H9 (cell line): ENCODE measurements at regions not wholly inside any gene's neighbourhood (a gene's known extent, or its start where the extent isn't known, plus 50 kb on each side); places are given as distances from the start of the nearest gene placed in this dataset.

ENCODE experiments used
- DNase-seq: peaks from one replicate; pipeline ENCODE4 v3.0.0-alpha.2; 2017
- H2AFZ ChIP-seq: one replicate; pipeline ENCODE4 v1.6.1; 2013; ENCODE audit warnings: mild to moderate bottlenecking, low read length, control low read depth, moderate library complexity
- H2AK5ac ChIP-seq: 2 replicates; pipeline ENCODE4 v1.6.1; 2013; ENCODE audit warnings: low read length, control low read depth, mixed read lengths; ENCODE audit not compliant: insufficient read length
- H2BK120ac ChIP-seq: one replicate; pipeline ENCODE4 v1.6.1; 2013; ENCODE audit warnings: low read depth, mild to moderate bottlenecking, low read length, control low read depth, inconsistent platforms; ENCODE audit not compliant: poor library complexity, severe bottlenecking
- H2BK12ac ChIP-seq: 2 replicates; pipeline ENCODE4 v1.6.1; 2013; ENCODE audit warnings: low read length, control low read depth, mixed read lengths, low read depth; ENCODE audit not compliant: insufficient read length
- H2BK15ac ChIP-seq: 2 replicates; pipeline ENCODE4 v1.6.1; 2013; ENCODE audit warnings: low read depth, low read length, control low read depth
- H2BK20ac ChIP-seq: one replicate; pipeline ENCODE4 v1.6.1; 2013; ENCODE audit warnings: low read depth, mild to moderate bottlenecking, low read length, control low read depth, inconsistent platforms; ENCODE audit not compliant: poor library complexity, severe bottlenecking
- H2BK5ac ChIP-seq: 2 replicates; pipeline ENCODE4 v1.6.1; 2013; ENCODE audit warnings: low read length, control low read depth, mixed read lengths; ENCODE audit not compliant: insufficient read length
- H3K14ac ChIP-seq: 2 replicates; pipeline ENCODE4 v1.6.1; 2013; ENCODE audit warnings: low read length, control low read depth; ENCODE audit not compliant: insufficient read depth
- H3K18ac ChIP-seq: 2 replicates; pipeline ENCODE4 v1.6.1; 2013; ENCODE audit warnings: low read depth, mild to moderate bottlenecking, mixed read lengths, low read length, control low read depth; ENCODE audit not compliant: insufficient read length
- H3K23ac ChIP-seq: 2 replicates; pipeline ENCODE4 v1.6.1; 2013; ENCODE audit warnings: low read length, control low read depth, mixed read lengths, low read depth; ENCODE audit not compliant: insufficient read length
- H3K23me2 ChIP-seq: 2 replicates; pipeline ENCODE4 v1.6.1; 2013; ENCODE audit warnings: low read depth, mild to moderate bottlenecking, mixed read lengths, low read length, control low read depth; ENCODE audit not compliant: insufficient read length, poor library complexity, severe bottlenecking
- H3K27ac ChIP-seq: 2 replicates; pipeline ENCODE4 v1.5.1; 2013; ENCODE audit warnings: low read length, control low read depth, mixed read lengths, low read depth; ENCODE audit not compliant: insufficient read length
- H3K27me3 ChIP-seq: 2 replicates; pipeline ENCODE4 v1.6.1; 2013; ENCODE audit warnings: low read length, control low read depth, inconsistent platforms; ENCODE audit not compliant: insufficient read depth
- H3K4ac ChIP-seq: 2 replicates; pipeline ENCODE4 v1.6.1; 2013; ENCODE audit warnings: low read depth, mild to moderate bottlenecking, control low read depth, inconsistent platforms, low read length, moderate library complexity
- H3K4me1 ChIP-seq: 2 replicates; pipeline ENCODE4 v1.6.1; 2013; ENCODE audit warnings: low read length, control low read depth, inconsistent platforms; ENCODE audit not compliant: insufficient read depth
- H3K4me2 ChIP-seq: 2 replicates; pipeline ENCODE4 v1.6.1; 2013; ENCODE audit warnings: low read length, control low read depth, mixed read lengths; ENCODE audit not compliant: insufficient read length, insufficient read depth
- H3K56ac ChIP-seq: 2 replicates; pipeline ENCODE4 v1.6.1; 2013; ENCODE audit warnings: low read depth, mild to moderate bottlenecking, mixed read lengths, low read length, control low read depth; ENCODE audit not compliant: insufficient read length
- H3K79me1 ChIP-seq: 2 replicates; pipeline ENCODE4 v1.6.1; 2013; ENCODE audit warnings: low read depth, mild to moderate bottlenecking, moderate library complexity, low read length, control low read depth, inconsistent platforms; ENCODE audit not compliant: insufficient read depth, poor library complexity, severe bottlenecking
- H3K79me2 ChIP-seq: 2 replicates; pipeline ENCODE4 v1.6.1; 2013; ENCODE audit warnings: low read length, control low read depth, inconsistent platforms; ENCODE audit not compliant: insufficient read depth
- H3K9ac ChIP-seq: 2 replicates; pipeline ENCODE4 v1.6.1; 2013; ENCODE audit warnings: low read length, control low read depth, mixed read lengths; ENCODE audit not compliant: insufficient read length; ENCODE audit errors: extremely low read depth
- H3K9me3 ChIP-seq: one replicate; pipeline ENCODE4 v1.6.1; 2013; ENCODE audit warnings: low read depth, low read length, inconsistent platforms; ENCODE audit not compliant: control insufficient read depth
- H3T11ph ChIP-seq: one replicate; pipeline ENCODE4 v1.6.1; 2013; ENCODE audit warnings: mild to moderate bottlenecking, low read length, control low read depth, inconsistent platforms
- H4K20me1 ChIP-seq: one replicate; pipeline ENCODE4 v1.6.1; 2013; ENCODE audit not compliant: control insufficient read depth, insufficient read length, insufficient read depth
- H4K5ac ChIP-seq: 2 replicates; pipeline ENCODE4 v1.6.1; 2013; ENCODE audit warnings: low read depth, mild to moderate bottlenecking, mixed read lengths, low read length, control low read depth; ENCODE audit not compliant: insufficient read length
- H4K8ac ChIP-seq: replicated peaks from 2 replicates; pipeline ENCODE4 v1.6.1; 2013; ENCODE audit warnings: low read length, control low read depth, mixed read lengths, low read depth; ENCODE audit not compliant: insufficient read length
- H4K91ac ChIP-seq: 2 replicates; pipeline ENCODE4 v1.6.1; 2013; ENCODE audit warnings: low read depth, mild to moderate bottlenecking, moderate library complexity, mixed read lengths, low read length, control low read depth; ENCODE audit not compliant: insufficient read length
- H3K27ac Mint-ChIP-seq, 3 experiments: 2 replicates in 2 of 3; 3 replicates in 1 of 3; pipeline ENCODE4 v1.8.0; 2020 to 2021; ENCODE audit warnings: mixed read lengths in 3 of 3, mild to moderate bottlenecking in 1 of 3, moderate library complexity in 1 of 3
- H3K27me3 Mint-ChIP-seq: 2 replicates; pipeline ENCODE4 v1.8.0; 2021; ENCODE audit warnings: low read depth, mild to moderate bottlenecking, moderate library complexity, mixed read lengths
- H3K36me3 Mint-ChIP-seq, 3 experiments: 2 replicates in 2 of 3; 3 replicates in 1 of 3; pipeline ENCODE4 v1.8.0; 2020 to 2021; ENCODE audit warnings: low read depth in 3 of 3, mixed read lengths in 3 of 3; ENCODE audit not compliant: insufficient read depth in 1 of 3
- H3K4me1 Mint-ChIP-seq, 2 experiments: 2 replicates each; pipeline ENCODE4 v1.8.0; 2020; ENCODE audit warnings: mixed read lengths in 2 of 2
- H3K4me3 Mint-ChIP-seq, 2 experiments: 2 replicates in 1 of 2; 3 replicates in 1 of 2; pipeline ENCODE4 v1.8.0; 2020 to 2021; ENCODE audit warnings: mild to moderate bottlenecking in 2 of 2, mixed read lengths in 2 of 2, moderate library complexity in 1 of 2
- H3K9me3 Mint-ChIP-seq, 2 experiments: 2 replicates in 1 of 2; 3 replicates in 1 of 2; pipeline ENCODE4 v1.8.0; 2020; ENCODE audit warnings: mild to moderate bottlenecking in 2 of 2, mixed read lengths in 2 of 2, moderate library complexity in 1 of 2
- CTCF ChIP-seq: fragments of 200-600 bp; sonication (generic); conservative IDR thresholded peaks from 3 replicates; pipeline ENCODE4 v1.8.0; 2021; ENCODE audit warnings: antibody characterized with exemption, mild to moderate bottlenecking
- WGBS: extraction: QIAGEN DNeasy Blood & Tissue Kit; methylation state at CpG from one replicate; pipeline ENCODE4 v1.1.7; 2013; ENCODE audit warnings: missing lambda C conversion rate, low lambda C conversion rate, mixed read lengths; ENCODE audit not compliant: insufficient read length; ENCODE audit errors: extremely low coverage; 5-methylcytosine and 5-hydroxymethylcytosine counted together

- Histone ChIP-seq H3K4ac (no peak overlapping the region), H4K20me1 (no peaks in the 10 kb centered on the region), H4K91ac (no peak overlapping the region), H2BK120ac (no peak overlapping the region), H2BK5ac (no peak overlapping the region), H3K18ac (no peak overlapping the region), H3K27me3 (no peaks in the 10 kb centered on the region), H3K27ac (no peak overlapping the region), H4K5ac (no peak overlapping the region), H3K4me2 (no peak overlapping the region), H4K8ac (no peak overlapping the region), H3K23me2 (no peaks in the 10 kb centered on the region), H2BK12ac (no peak overlapping the region), H3K56ac (no peak overlapping the region), H3T11ph (no peak overlapping the region), H2AFZ (no peak overlapping the region), H2AK5ac (no peak overlapping the region), H3K79me2 (no peaks in the 10 kb centered on the region), H3K14ac (no peak overlapping the region), H3K4me1 (no peaks in the 10 kb centered on the region), H3K9me3 (no peaks in the 10 kb centered on the region), H3K23ac (no peak overlapping the region), H2BK20ac (no peak overlapping the region), H2BK15ac (no peak overlapping the region), H3K9ac (no peak overlapping the region), H3K79me1 (no peaks in the 10 kb centered on the region)
- Mint-ChIP-seq H3K4me3 (no peak overlapping the region), H3K4me1 (no peaks in the 10 kb centered on the region), H3K9me3 (peaks cover 27 to 33% of the 10 kb centered on the region in 2 experiments), H3K36me3 (peaks cover 9 to 22% (median 19%) of the 10 kb centered on the region in 3 experiments), H3K27ac (no peak overlapping the region), H3K27me3 (no peaks in the 10 kb centered on the region; the same call in 1 of the 2 replicates)
- no peak for DNase-seq
- no CpG with 5 or more reads among the region's 3 CpGs for WGBS
- TF ChIP-seq CTCF = no peak
These were observed 764.3 kb downstream of the SLC6A15 start for GRCh38 chr12:84148335-84148734.
